ENCODE measurements at regions not wholly inside any gene's neighbourhood (a gene's known extent, or its start where the extent isn't known, plus 50 kb on each side); places are given as distances from the start of the nearest gene placed in this dataset.
A peak's percentile ranks its signal among the peaks of the same experiment; 100 is the strongest.

GRCh38 chr2:125445495-125445894, 1210.5 kb upstream of the GYPC start:
- no peak for TF ChIP-seq CTCF (IDR thresholded peaks at IDR 0.05; ENCODE audit: low read depth, low read length)
- H3K36me3 ChIP-seq = no peaks in the 10 kb centered on the region
- no peak overlapping the region for H3K4me3 ChIP-seq (ENCODE audit: low read depth, low read length)
- no peaks in the 10 kb centered on the region for H3K4me1 ChIP-seq
- DNase-seq = no peak
- H3K9me3 ChIP-seq = no peaks in the 10 kb centered on the region
- no peaks in the 10 kb centered on the region for H3K27me3 ChIP-seq

- DNase-seq = no peak
- Histone ChIP-seq H3K9me3 (no peaks in the 10 kb centered on the region), H3K36me3 (no peaks in the 10 kb centered on the region), H3K27me3 (no peaks in the 10 kb centered on the region), H3K4me3 (ENCODE audit: low read depth, low read length) (no peak overlapping the region), H3K4me1 (no peaks in the 10 kb centered on the region)
- no peak for TF ChIP-seq CTCF (IDR thresholded peaks at IDR 0.05; ENCODE audit: low read depth, low read length)
Measured at GRCh38 chr2:125450092-125450491, 1205.9 kb upstream of the GYPC start.

- DNase-seq = no peak
- H3K4me3 ChIP-seq (ENCODE audit: low read depth, low read length) = no peak overlapping the region
- H3K9me3 ChIP-seq = no peaks in the 10 kb centered on the region
- no peaks in the 10 kb centered on the region for H3K36me3 ChIP-seq
- no peak for TF ChIP-seq CTCF (IDR thresholded peaks at IDR 0.05; ENCODE audit: low read depth, low read length)
- no peaks in the 10 kb centered on the region for H3K27me3 ChIP-seq
- no peaks in the 10 kb centered on the region for H3K4me1 ChIP-seq
Measured at GRCh38 chr2:125455110-125455509, 1200.8 kb upstream of the GYPC start.

GRCh38 chr2:125456693-125457363, 1199.1 kb upstream of the GYPC start:
- H3K9me3 ChIP-seq = no peaks in the 10 kb centered on the region
- DNase-seq = no peak
- no peaks in the 10 kb centered on the region for H3K4me1 ChIP-seq
- H3K36me3 ChIP-seq = no peaks in the 10 kb centered on the region
- no peak overlapping the region for H3K4me3 ChIP-seq (ENCODE audit: low read depth, low read length)
- H3K27me3 ChIP-seq = no peaks in the 10 kb centered on the region
- TF ChIP-seq CTCF (IDR thresholded peaks at IDR 0.05; ENCODE audit: low read depth, low read length) = no peak

GRCh38 chr2:125471963-125472362, 1184.0 kb upstream of the GYPC start:
- Histone ChIP-seq H3K36me3 (no peaks in the 10 kb centered on the region), H3K27me3 (no peaks in the 10 kb centered on the region), H3K4me1 (no peaks in the 10 kb centered on the region), H3K9me3 (no peaks in the 10 kb centered on the region), H3K4me3 (ENCODE audit: low read depth, low read length) (no peak overlapping the region)
- peak; percentile 35 for TF ChIP-seq CTCF (IDR thresholded peaks at IDR 0.05; ENCODE audit: low read depth, low read length)
- peak; percentile 19 for DNase-seq

GRCh38 chr2:125479143-125479636, 1176.8 kb upstream of the GYPC start:
- TF ChIP-seq CTCF (IDR thresholded peaks at IDR 0.05; ENCODE audit: low read depth, low read length) = no peak
- H3K9me3 ChIP-seq = no peaks in the 10 kb centered on the region
- no peaks in the 10 kb centered on the region for H3K36me3 ChIP-seq
- no peak for DNase-seq
- no peak overlapping the region for H3K4me3 ChIP-seq (ENCODE audit: low read depth, low read length)
- H3K4me1 ChIP-seq = no peaks in the 10 kb centered on the region
- H3K27me3 ChIP-seq = no peaks in the 10 kb centered on the region
